GM19455 (cell line): ENCODE measurements at regions not wholly inside any gene's neighbourhood (a gene's known extent, or its start where the extent isn't known, plus 50 kb on each side); places are given as distances from the start of the nearest gene placed in this dataset.
"Not testable (repeated sequence)": the region's sequence is repeated elsewhere in the genome, so short reads cannot be mapped to it uniquely, and the experiment has no call there.

Experiments used
- ATAC-seq: cut with Tn5 transposase; IDR thresholded peaks from one replicate; pipeline ENCODE4 v1.9.1; 2021; ENCODE audit not compliant: unreplicated experiment

DNA sequence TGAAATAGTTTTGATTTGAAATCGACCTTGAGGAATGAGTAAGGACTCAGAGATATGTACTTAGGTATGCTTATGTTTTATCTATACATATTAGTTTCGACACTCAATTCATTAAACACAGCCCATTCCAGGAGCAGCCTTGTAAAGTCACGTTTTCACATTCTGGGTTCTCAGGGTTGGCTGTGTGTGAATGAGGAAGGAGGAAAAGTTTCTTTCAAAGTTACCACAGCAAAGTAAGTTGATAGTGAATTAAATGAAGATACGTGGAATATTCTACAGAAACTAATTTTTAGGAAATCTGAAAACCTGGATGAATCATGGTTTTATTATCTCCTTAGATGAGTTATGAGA lies 133.5 kb downstream of the C3orf38 start:
- ATAC-seq, result no peak

DNA sequence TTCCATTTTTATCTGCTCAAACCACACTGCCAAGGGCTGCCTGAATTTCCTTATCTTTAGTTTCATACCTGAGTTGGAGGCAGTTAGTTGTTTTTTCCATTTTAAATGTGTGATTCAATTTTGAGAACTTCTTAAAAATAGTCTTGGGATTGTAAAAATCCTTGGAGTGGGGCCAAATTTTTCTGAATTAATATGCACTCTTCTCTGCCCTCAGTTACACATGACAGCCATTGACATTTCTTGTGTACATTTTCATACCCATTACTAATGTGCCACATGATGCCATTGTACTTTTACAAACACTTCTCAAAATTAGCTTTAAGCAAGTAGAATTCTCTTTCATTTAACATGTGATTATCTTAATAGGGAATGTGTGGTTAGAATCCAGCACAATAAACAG lies 141.7 kb downstream of the C3orf38 start:
- no peak for ATAC-seq

- ATAC-seq, result no peak
These were observed 148.4 kb downstream of the C3orf38 start for GRCh38 chr3:88298189-88298588.

GRCh38 chr3:88301273-88301995 lies 151.7 kb downstream of the C3orf38 start:
- ATAC-seq, result no peak

DNA sequence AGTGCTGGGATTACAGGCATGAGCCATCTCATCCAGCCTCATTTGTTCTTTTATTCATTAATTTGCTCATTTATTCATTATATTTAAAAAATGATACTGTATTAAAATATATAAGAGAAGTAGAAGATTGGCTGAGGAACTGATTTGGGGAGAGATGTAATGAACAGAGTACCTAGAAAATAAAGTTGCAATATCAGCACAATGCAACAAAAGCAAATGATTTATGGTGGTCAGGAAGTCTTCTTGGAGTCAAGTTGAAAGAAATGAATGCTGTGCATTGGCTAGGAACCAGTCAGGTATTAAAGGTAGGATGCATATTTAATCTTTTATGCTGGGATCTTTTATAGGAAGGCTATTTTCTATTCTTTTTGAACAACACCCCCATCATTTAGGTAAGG lies 152.2 kb downstream of the C3orf38 start:
- no peak for ATAC-seq

GRCh38 chr3:88303331-88303904 lies 153.7 kb downstream of the C3orf38 start:
- ATAC-seq, result not testable (repeated sequence)

- ATAC-seq, result no peak
These were observed 157.9 kb downstream of the C3orf38 start for GRCh38 chr3:88307666-88308065.

- no peak for ATAC-seq
These were observed 162.1 kb downstream of the C3orf38 start for GRCh38 chr3:88311826-88312225.

- no peak for ATAC-seq
These were observed 162.5 kb downstream of the C3orf38 start for GRCh38 chr3:88312256-88312655.

DNA sequence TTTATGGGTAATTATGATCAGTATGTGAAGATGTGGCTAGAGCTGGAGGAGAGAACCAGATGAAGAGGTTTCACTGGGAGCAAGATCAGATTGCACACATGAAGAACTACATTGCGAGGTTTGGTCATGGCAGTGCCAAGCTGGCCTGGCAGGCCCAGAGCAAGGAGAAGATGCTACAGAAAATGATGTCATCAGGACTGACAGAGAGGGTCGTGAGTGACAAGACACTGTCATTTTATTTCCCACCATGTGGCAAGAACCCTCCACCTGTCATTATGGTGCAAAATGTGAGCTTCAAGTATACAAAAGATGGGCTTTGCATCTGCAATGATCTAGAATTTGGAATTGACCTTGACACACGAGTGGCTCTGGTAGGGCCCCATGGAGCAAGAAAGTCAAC lies 168.3 kb downstream of the C3orf38 start:
- no peak for ATAC-seq

- no peak for ATAC-seq
These were observed 171.7 kb downstream of the C3orf38 start for GRCh38 chr3:88321363-88322050.

GRCh38 chr3:88324788-88325187 lies 175.0 kb downstream of the C3orf38 start:
- no peak for ATAC-seq

DNA sequence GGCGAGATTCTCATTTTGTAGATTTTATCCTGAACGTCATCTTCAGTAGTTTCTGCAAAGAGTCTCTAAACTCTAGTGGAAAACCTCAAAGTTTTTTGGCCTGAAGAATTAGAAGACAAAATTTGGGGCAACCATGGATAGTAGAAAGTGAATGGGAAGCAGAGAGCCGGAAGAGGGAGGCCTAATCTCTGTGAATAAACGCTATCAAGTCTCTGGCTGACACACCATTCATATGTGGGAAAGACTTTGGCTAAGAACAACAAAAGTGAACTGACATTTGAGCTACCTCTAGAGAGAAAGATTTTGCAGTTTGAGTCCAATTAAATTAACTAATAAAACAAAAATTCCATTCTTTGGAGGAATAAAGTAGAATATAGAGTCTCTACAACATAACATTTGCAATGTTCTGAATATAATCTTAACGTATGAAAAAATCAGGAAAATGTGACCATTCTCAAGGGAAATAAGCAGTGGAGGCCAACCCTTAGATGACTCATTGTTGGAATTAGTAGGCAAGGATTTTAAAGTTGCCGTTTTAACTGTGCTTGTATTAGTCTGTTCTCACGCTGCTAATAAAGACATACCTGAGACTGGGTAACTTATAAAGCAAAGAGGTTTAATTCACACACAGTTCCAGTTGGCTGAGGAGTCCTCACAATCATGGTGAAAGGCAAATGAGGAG lies 184.6 kb downstream of the C3orf38 start:
- ATAC-seq, result no peak

DNA sequence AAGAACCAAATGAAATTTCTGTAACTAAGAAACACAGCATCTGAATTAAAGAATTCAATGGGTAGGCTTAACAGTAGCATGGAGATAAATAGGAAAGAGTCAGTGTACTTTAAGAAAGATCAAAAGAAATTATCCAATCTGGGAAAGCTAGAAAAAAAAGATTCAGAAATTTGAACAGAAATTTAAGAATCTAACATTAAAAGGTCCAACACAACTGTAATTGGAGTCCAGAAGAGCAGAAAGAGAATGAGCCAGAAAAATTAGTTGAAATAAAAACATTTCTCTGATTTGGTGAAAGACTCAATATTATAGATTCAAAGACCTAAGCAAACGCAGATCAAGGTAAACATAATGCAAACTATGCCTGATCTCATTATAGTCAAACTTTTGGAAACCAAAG lies 187.1 kb downstream of the C3orf38 start:
- no peak for ATAC-seq

- no peak for ATAC-seq
These were observed 193.5 kb downstream of the C3orf38 start for GRCh38 chr3:88343264-88343663.

- no peak for ATAC-seq
These were observed 196.9 kb downstream of the C3orf38 start for GRCh38 chr3:88346643-88347042.

- no peak for ATAC-seq
These were observed 212.7 kb downstream of the C3orf38 start for GRCh38 chr3:88362428-88362827.

DNA sequence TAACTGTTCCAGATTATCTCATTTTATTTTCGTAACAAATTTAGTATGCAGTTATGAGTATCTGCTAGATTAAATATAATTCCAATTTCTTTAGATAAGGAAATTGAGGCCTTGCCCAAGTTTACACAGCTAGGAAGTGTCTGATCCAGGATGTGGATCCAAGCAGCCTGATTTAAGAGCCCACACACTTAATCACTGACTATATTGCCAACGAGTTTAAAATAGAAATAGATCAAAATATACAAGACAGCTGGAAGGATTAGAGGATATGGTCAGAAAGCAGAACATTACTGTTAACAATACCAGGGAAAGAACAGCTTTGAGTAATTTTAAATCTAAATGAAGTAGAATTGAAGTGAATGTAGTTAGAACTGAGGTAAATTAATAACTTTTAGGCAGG lies 215.2 kb downstream of the C3orf38 start:
- no peak for ATAC-seq

- ATAC-seq, result no peak
These were observed 219.6 kb downstream of the C3orf38 start for GRCh38 chr3:88369337-88369736.

- ATAC-seq, result no peak
These were observed 220.0 kb downstream of the C3orf38 start for GRCh38 chr3:88369767-88370166.

- no peak for ATAC-seq
These were observed 235.3 kb downstream of the C3orf38 start for GRCh38 chr3:88385090-88385489.

DNA sequence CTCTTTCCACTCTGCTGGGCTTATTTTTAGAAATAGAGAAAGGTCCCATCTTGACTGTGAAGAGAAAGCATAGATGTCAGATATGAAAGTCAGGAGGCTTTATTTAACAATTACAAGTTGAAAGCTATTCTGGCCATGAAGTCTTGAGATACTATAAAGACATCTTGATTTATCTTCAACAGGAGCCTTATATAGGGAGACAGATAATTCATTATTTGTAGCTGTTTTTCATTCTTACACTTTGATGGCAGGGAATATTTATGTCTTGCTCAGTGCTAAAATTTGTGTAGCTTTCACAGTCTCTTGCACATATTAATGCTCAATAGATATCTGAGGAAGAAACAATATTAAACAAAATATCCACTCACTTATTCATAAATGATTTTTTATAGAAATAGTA lies 248.8 kb downstream of the C3orf38 start:
- no peak for ATAC-seq
